ENCODE measurements at regions not wholly inside any gene's neighbourhood (a gene's known extent, or its start where the extent isn't known, plus 50 kb on each side); places are given as distances from the start of the nearest gene placed in this dataset.

GRCh38 chr5:118303296-118303695 is 685.1 kb downstream of the DTWD2 start:
- H3K4me2 ChIP-seq: no peak overlapping the region
- TF ChIP-seq EHMT2 (IDR thresholded peaks at IDR 0.05; ENCODE audit: low read depth) (no peak), RARB (CRISPR knock-in tag; IDR thresholded peaks at IDR 0.05) (no peak), MAFK (IDR thresholded peaks at IDR 0.05; ENCODE audit: partially characterized antibody) (no peak), SREBF2 (IDR thresholded peaks at IDR 0.05) (no peak), FOXS1 (CRISPR knock-in tag; IDR thresholded peaks at IDR 0.05) (no peak), PHF8 (IDR thresholded peaks at IDR 0.05; ENCODE audit: borderline replicate concordance, low read depth) (no peak), ZNF302 (CRISPR knock-in tag; IDR thresholded peaks at IDR 0.05) (no peak), CHD4 (IDR thresholded peaks at IDR 0.05; ENCODE audit: borderline replicate concordance) (no peak), CBX2 (IDR thresholded peaks at IDR 0.05; ENCODE audit: borderline replicate concordance, low read depth) (no peak), ZC3H11A (IDR thresholded peaks at IDR 0.05) (no peak), NFE2L2 (conservative IDR thresholded peaks at IDR 0.05; ENCODE audit: low read length) (no peak), BCL3 (IDR thresholded peaks at IDR 0.05) (no peak)
- no peaks in the 10 kb centered on the region for H3K9me3 ChIP-seq
- no peaks in the 10 kb centered on the region for H3K4me1 ChIP-seq
- FAIRE-seq (no peak), DNase-seq (ENCODE audit: low read depth in 1 of 2, low spot score in 1 of 2) (no peak), ATAC-seq (no peak)
- 3% methylated on average over 2 of the region's 2 CpGs for WGBS (ENCODE audit: missing lambda C conversion rate)
- H3K4me3 ChIP-seq: no peak overlapping the region
- no peak overlapping the region for H3K27ac ChIP-seq
- ChIA-PET POLR2A (no interaction called here), CTCF (no interaction called here)

GRCh38 chr5:118302786-118303185 is 685.6 kb downstream of the DTWD2 start:
- Histone ChIP-seq H3K4me1 (no peaks in the 10 kb centered on the region), H3K4me3 (no peak overlapping the region), H3K4me2 (no peak overlapping the region), H3K9me3 (no peaks in the 10 kb centered on the region), H3K27ac (no peak overlapping the region)
- ChIA-PET POLR2A (no interaction called here), CTCF (no interaction called here)
- no peak for FAIRE-seq
- 0% methylated on average over 1 of the region's 1 CpG for WGBS (ENCODE audit: missing lambda C conversion rate)
- DNase-seq (ENCODE audit: low read depth in 1 of 2, low spot score in 1 of 2): no peak
- peak; percentile 69 for TF ChIP-seq MAFK (IDR thresholded peaks at IDR 0.05; ENCODE audit: partially characterized antibody)
- no peak for TF ChIP-seq CTCF (IDR thresholded peaks at IDR 0.05)
- no peak for ATAC-seq

GRCh38 chr5:118301696-118302095 is 686.7 kb downstream of the DTWD2 start:
- ATAC-seq (no peak), DNase-seq (ENCODE audit: low read depth in 1 of 2, low spot score in 1 of 2) (no peak), FAIRE-seq (no peak)
- no peak overlapping the region for H3K27ac ChIP-seq
- H3K4me3 ChIP-seq: no peak overlapping the region
- H3K9me3 ChIP-seq: no peaks in the 10 kb centered on the region
- TF ChIP-seq HOXB13 (CRISPR knock-in tag; IDR thresholded peaks at IDR 0.05; ENCODE audit: low read depth) (no peak), KDM1A (IDR thresholded peaks at IDR 0.05; ENCODE audit: low read depth) (no peak), CBX8 (IDR thresholded peaks at IDR 0.05) (no peak), HDAC2 (IDR thresholded peaks at IDR 0.05) (no peak), RFX5 (IDR thresholded peaks at IDR 0.05) (no peak), HEYL (CRISPR knock-in tag; IDR thresholded peaks at IDR 0.05) (no peak), TFCP2L1 (CRISPR knock-in tag; IDR thresholded peaks at IDR 0.05) (no peak), KDM5A (IDR thresholded peaks at IDR 0.05) (no peak), TP53 (CRISPR knock-in tag; IDR thresholded peaks at IDR 0.05) (no peak), FOSL2 (IDR thresholded peaks at IDR 0.05) (no peak), FOSL2 (CRISPR knock-in tag; IDR thresholded peaks at IDR 0.05) (no peak), POLR2AphosphoS2 (conservative IDR thresholded peaks at IDR 0.05; ENCODE audit: low read length) (no peak)
- CTCF ChIA-PET: no interaction called here
- H3K4me2 ChIP-seq: no peak overlapping the region
- H3K4me1 ChIP-seq: no peaks in the 10 kb centered on the region
- POLR2A ChIA-PET: no interaction called here
- WGBS (ENCODE audit: missing lambda C conversion rate): 18% methylated on average over 3 of the region's 3 CpGs
